ENCODE measurements at regions not wholly inside any gene's neighbourhood (a gene's known extent, or its start where the extent isn't known, plus 50 kb on each side); places are given as distances from the start of the nearest gene placed in this dataset.

GRCh38 chr11:39712581-39712980 is 1746.9 kb downstream of the LRRC4C start:
- Histone ChIP-seq H3K4me2 (ENCODE audit: low read length) (no peak overlapping the region), H3K23ac (ENCODE audit: low read length) (no peak overlapping the region), H3K4ac (ENCODE audit: low read depth, low read length) (no peak overlapping the region), H3K18ac (ENCODE audit: low read length) (no peak overlapping the region), H3K56ac (ENCODE audit: low read length) (no peak overlapping the region), H3K9ac (ENCODE audit: low read length) (no peak overlapping the region), H4K8ac (ENCODE audit: low read depth, low read length) (no peak overlapping the region), H4K5ac (ENCODE audit: low read length) (no peak overlapping the region), H2AK5ac (ENCODE audit: low read length) (no peak overlapping the region), H2BK120ac (ENCODE audit: low read depth, low read length) (no peak overlapping the region), H3K4me1 (ENCODE audit: control insufficient read depth, low read depth, low read length) (no peaks in the 10 kb centered on the region), H3K79me1 (ENCODE audit: low read length) (no peaks in the 10 kb centered on the region), H3K4me3 (ENCODE audit: low read length) (no peak overlapping the region), H3K27me3 (ENCODE audit: insufficient read depth, low read length, poor library complexity) (no peaks in the 10 kb centered on the region), H2BK15ac (replicated peaks; ENCODE audit: low read depth) (no peak overlapping the region), H3K36me3 (ENCODE audit: control insufficient read depth, insufficient read depth, low read length) (no peaks in the 10 kb centered on the region), H2BK5ac (ENCODE audit: low read length) (no peak overlapping the region), H3K27ac (ENCODE audit: low read depth, low read length) (no peak overlapping the region), H3K79me2 (ENCODE audit: control insufficient read depth, insufficient read depth, low read length) (no peaks in the 10 kb centered on the region)
- no CpG with 5 or more reads among the region's 2 CpGs for WGBS (ENCODE audit: extremely low coverage, insufficient coverage, low lambda C conversion rate)
- DNase-seq = no peak

GRCh38 chr11:39690856-39691255 is 1768.6 kb downstream of the LRRC4C start:
- no peak overlapping the region for H2BK15ac ChIP-seq (replicated peaks; ENCODE audit: low read depth)
- no CpG with 5 or more reads among the region's 1 CpG for WGBS (ENCODE audit: extremely low coverage, insufficient coverage, low lambda C conversion rate)
- no peak overlapping the region for H3K23ac ChIP-seq (ENCODE audit: low read length)
- H3K4me2 ChIP-seq (ENCODE audit: low read length) = no peak overlapping the region
- H3K56ac ChIP-seq (ENCODE audit: low read length) = no peak overlapping the region
- no peak overlapping the region for H3K27ac ChIP-seq (ENCODE audit: low read depth, low read length)
- H4K8ac ChIP-seq (ENCODE audit: low read depth, low read length) = no peak overlapping the region
- no peak overlapping the region for H2BK120ac ChIP-seq (ENCODE audit: low read depth, low read length)
- DNase-seq = no peak
- H3K79me2 ChIP-seq (ENCODE audit: control insufficient read depth, insufficient read depth, low read length) = no peaks in the 10 kb centered on the region
- H3K18ac ChIP-seq (ENCODE audit: low read length) = no peak overlapping the region
- H2AK5ac ChIP-seq (ENCODE audit: low read length) = no peak overlapping the region
- no peaks in the 10 kb centered on the region for H3K36me3 ChIP-seq (ENCODE audit: control insufficient read depth, insufficient read depth, low read length)
- H3K4me3 ChIP-seq (ENCODE audit: low read length) = no peak overlapping the region
- no peaks in the 10 kb centered on the region for H3K4me1 ChIP-seq (ENCODE audit: control insufficient read depth, low read depth, low read length)
- no peak overlapping the region for H2BK5ac ChIP-seq (ENCODE audit: low read length)
- no peaks in the 10 kb centered on the region for H3K79me1 ChIP-seq (ENCODE audit: low read length)
- no peak overlapping the region for H3K9ac ChIP-seq (ENCODE audit: low read length)
- no peak overlapping the region for H3K4ac ChIP-seq (ENCODE audit: low read depth, low read length)
- H4K5ac ChIP-seq (ENCODE audit: low read length) = no peak overlapping the region
- H3K27me3 ChIP-seq (ENCODE audit: insufficient read depth, low read length, poor library complexity) = no peaks in the 10 kb centered on the region

DNA sequence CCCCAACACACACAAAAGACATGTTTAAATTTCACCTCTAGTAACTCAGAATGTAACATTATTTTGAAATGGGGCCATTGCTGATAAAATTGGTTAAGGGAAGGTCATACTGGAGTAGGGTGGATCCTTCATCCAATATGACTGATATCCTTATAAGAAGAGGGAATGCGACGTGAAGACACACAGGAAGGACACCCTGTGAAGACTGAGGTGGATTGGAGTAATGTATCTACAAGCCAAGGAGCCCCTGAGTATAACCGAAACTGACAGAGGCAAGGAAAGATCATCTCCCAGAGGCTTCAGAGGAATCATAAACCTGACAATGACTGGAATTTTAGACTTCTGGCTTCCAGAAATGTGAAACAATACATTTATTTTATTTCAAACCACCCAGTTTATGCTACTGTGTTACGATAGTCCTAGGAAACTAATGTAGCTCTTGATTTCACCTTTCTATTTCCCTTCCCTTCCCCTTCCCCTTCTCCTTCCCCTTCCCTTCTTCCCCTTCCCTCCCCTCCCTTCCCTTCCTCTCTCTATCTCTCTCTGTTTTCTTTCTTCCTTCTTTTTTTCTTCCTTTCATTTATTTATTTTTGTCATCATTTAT is 1775.4 kb downstream of the LRRC4C start:
- no peak overlapping the region for H3K4me2 ChIP-seq (ENCODE audit: low read length)
- H2BK15ac ChIP-seq (replicated peaks; ENCODE audit: low read depth) = no peak overlapping the region
- H4K5ac ChIP-seq (ENCODE audit: low read length) = no peak overlapping the region
- H3K79me1 ChIP-seq (ENCODE audit: low read length) = no peaks in the 10 kb centered on the region
- H3K56ac ChIP-seq (ENCODE audit: low read length) = no peak overlapping the region
- H3K23ac ChIP-seq (ENCODE audit: low read length) = no peak overlapping the region
- no peaks in the 10 kb centered on the region for H3K4me1 ChIP-seq (ENCODE audit: control insufficient read depth, low read depth, low read length)
- no peak overlapping the region for H2BK5ac ChIP-seq (ENCODE audit: low read length)
- no peak overlapping the region for H2BK120ac ChIP-seq (ENCODE audit: low read depth, low read length)
- no peak overlapping the region for H3K4ac ChIP-seq (ENCODE audit: low read depth, low read length)
- no peak overlapping the region for H3K27ac ChIP-seq (ENCODE audit: low read depth, low read length)
- no peak overlapping the region for H3K18ac ChIP-seq (ENCODE audit: low read length)
- no peaks in the 10 kb centered on the region for H3K79me2 ChIP-seq (ENCODE audit: control insufficient read depth, insufficient read depth, low read length)
- no peak for DNase-seq
- no peak overlapping the region for H2AK5ac ChIP-seq (ENCODE audit: low read length)
- no peaks in the 10 kb centered on the region for H3K36me3 ChIP-seq (ENCODE audit: control insufficient read depth, insufficient read depth, low read length)
- no peak overlapping the region for H3K9ac ChIP-seq (ENCODE audit: low read length)
- no CpG with 5 or more reads among the region's 4 CpGs for WGBS (ENCODE audit: extremely low coverage, insufficient coverage, low lambda C conversion rate)
- H3K27me3 ChIP-seq (ENCODE audit: insufficient read depth, low read length, poor library complexity) = no peaks in the 10 kb centered on the region
- no peak overlapping the region for H3K4me3 ChIP-seq (ENCODE audit: low read length)
- H4K8ac ChIP-seq (ENCODE audit: low read depth, low read length) = no peak overlapping the region

GRCh38 chr11:39683288-39683950 is 1776.0 kb downstream of the LRRC4C start:
- H4K5ac ChIP-seq (ENCODE audit: low read length) = no peak overlapping the region
- no peaks in the 10 kb centered on the region for H3K4me1 ChIP-seq (ENCODE audit: control insufficient read depth, low read depth, low read length)
- no peak overlapping the region for H3K4me2 ChIP-seq (ENCODE audit: low read length)
- no peak overlapping the region for H2BK120ac ChIP-seq (ENCODE audit: low read depth, low read length)
- peak; percentile 10 for DNase-seq
- no peaks in the 10 kb centered on the region for H3K79me2 ChIP-seq (ENCODE audit: control insufficient read depth, insufficient read depth, low read length)
- H2BK15ac ChIP-seq (replicated peaks; ENCODE audit: low read depth) = no peak overlapping the region
- no peak overlapping the region for H2AK5ac ChIP-seq (ENCODE audit: low read length)
- H3K4me3 ChIP-seq (ENCODE audit: low read length) = no peak overlapping the region
- no peak overlapping the region for H3K18ac ChIP-seq (ENCODE audit: low read length)
- no CpG with 5 or more reads among the region's 1 CpG for WGBS (ENCODE audit: extremely low coverage, insufficient coverage, low lambda C conversion rate)
- no peak overlapping the region for H3K56ac ChIP-seq (ENCODE audit: low read length)
- no peaks in the 10 kb centered on the region for H3K27me3 ChIP-seq (ENCODE audit: insufficient read depth, low read length, poor library complexity)
- H4K8ac ChIP-seq (ENCODE audit: low read depth, low read length) = no peak overlapping the region
- no peak overlapping the region for H3K27ac ChIP-seq (ENCODE audit: low read depth, low read length)
- H2BK5ac ChIP-seq (ENCODE audit: low read length) = no peak overlapping the region
- H3K9ac ChIP-seq (ENCODE audit: low read length) = no peak overlapping the region
- H3K4ac ChIP-seq (ENCODE audit: low read depth, low read length) = no peak overlapping the region
- no peaks in the 10 kb centered on the region for H3K36me3 ChIP-seq (ENCODE audit: control insufficient read depth, insufficient read depth, low read length)
- H3K79me1 ChIP-seq (ENCODE audit: low read length) = no peaks in the 10 kb centered on the region
- H3K23ac ChIP-seq (ENCODE audit: low read length) = no peak overlapping the region

DNA sequence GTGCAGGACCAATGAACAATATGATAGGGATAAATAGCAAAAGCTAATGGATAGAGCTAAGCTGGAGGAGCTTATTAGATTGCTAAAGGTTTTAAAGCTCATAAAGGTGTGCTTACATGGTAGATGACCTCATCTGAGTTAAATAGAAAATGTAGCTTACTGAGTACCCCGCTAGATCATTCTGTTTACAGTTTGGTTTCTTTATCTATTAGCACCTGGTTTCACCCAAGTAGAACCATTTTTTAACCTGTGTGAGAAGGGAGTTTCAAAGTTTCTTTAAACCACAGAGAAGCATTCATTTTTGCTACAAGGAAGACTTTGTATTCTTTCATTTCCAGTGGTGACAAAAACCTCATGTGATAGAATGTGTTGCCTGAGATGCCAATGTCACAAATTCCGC is 1778.0 kb downstream of the LRRC4C start:
- Histone ChIP-seq H3K18ac (ENCODE audit: low read length) (no peak overlapping the region), H2BK15ac (replicated peaks; ENCODE audit: low read depth) (no peak overlapping the region), H2BK120ac (ENCODE audit: low read depth, low read length) (no peak overlapping the region), H3K27me3 (ENCODE audit: insufficient read depth, low read length, poor library complexity) (no peaks in the 10 kb centered on the region), H3K4me3 (ENCODE audit: low read length) (no peak overlapping the region), H4K5ac (ENCODE audit: low read length) (no peak overlapping the region), H2AK5ac (ENCODE audit: low read length) (no peak overlapping the region), H3K36me3 (ENCODE audit: control insufficient read depth, insufficient read depth, low read length) (no peaks in the 10 kb centered on the region), H3K4me2 (ENCODE audit: low read length) (no peak overlapping the region), H3K4me1 (ENCODE audit: control insufficient read depth, low read depth, low read length) (no peaks in the 10 kb centered on the region), H3K79me1 (ENCODE audit: low read length) (no peaks in the 10 kb centered on the region), H4K8ac (ENCODE audit: low read depth, low read length) (no peak overlapping the region), H3K4ac (ENCODE audit: low read depth, low read length) (no peak overlapping the region), H3K79me2 (ENCODE audit: control insufficient read depth, insufficient read depth, low read length) (no peaks in the 10 kb centered on the region), H3K23ac (ENCODE audit: low read length) (no peak overlapping the region), H2BK5ac (ENCODE audit: low read length) (no peak overlapping the region), H3K9ac (ENCODE audit: low read length) (no peak overlapping the region), H3K27ac (ENCODE audit: low read depth, low read length) (no peak overlapping the region), H3K56ac (ENCODE audit: low read length) (no peak overlapping the region)
- DNase-seq = no peak
- WGBS (ENCODE audit: extremely low coverage, insufficient coverage, low lambda C conversion rate) = no CpG with 5 or more reads among the region's 2 CpGs

DNA sequence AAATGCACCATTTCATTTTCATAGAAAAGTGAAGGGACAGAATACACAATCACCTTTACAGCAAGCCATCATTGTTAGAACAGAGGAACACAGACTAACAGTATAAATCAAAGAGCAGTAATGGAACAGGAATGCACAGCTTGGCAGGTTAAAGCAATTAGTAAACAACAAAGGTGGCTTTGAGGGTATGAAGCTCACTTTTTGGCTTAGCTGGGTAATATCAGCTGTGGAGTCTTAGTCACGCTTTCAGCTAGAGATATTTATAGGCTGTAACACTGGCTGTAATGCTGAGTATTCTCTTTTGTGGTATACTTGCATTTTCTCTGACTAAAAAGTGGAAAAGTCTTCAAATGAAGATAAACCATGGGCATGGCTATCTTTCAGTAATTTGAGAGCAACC is 1780.5 kb downstream of the LRRC4C start:
- Histone ChIP-seq H3K79me2 (ENCODE audit: control insufficient read depth, insufficient read depth, low read length) (no peaks in the 10 kb centered on the region), H3K27me3 (ENCODE audit: insufficient read depth, low read length, poor library complexity) (no peaks in the 10 kb centered on the region), H4K5ac (ENCODE audit: low read length) (no peak overlapping the region), H3K27ac (ENCODE audit: low read depth, low read length) (no peak overlapping the region), H3K4me1 (ENCODE audit: control insufficient read depth, low read depth, low read length) (no peaks in the 10 kb centered on the region), H3K4ac (ENCODE audit: low read depth, low read length) (no peak overlapping the region), H3K56ac (ENCODE audit: low read length) (no peak overlapping the region), H2BK15ac (replicated peaks; ENCODE audit: low read depth) (no peak overlapping the region), H3K79me1 (ENCODE audit: low read length) (no peaks in the 10 kb centered on the region), H2BK120ac (ENCODE audit: low read depth, low read length) (no peak overlapping the region), H4K8ac (ENCODE audit: low read depth, low read length) (no peak overlapping the region), H2BK5ac (ENCODE audit: low read length) (no peak overlapping the region), H2AK5ac (ENCODE audit: low read length) (no peak overlapping the region), H3K23ac (ENCODE audit: low read length) (no peak overlapping the region), H3K4me3 (ENCODE audit: low read length) (no peak overlapping the region), H3K4me2 (ENCODE audit: low read length) (no peak overlapping the region), H3K18ac (ENCODE audit: low read length) (no peak overlapping the region), H3K36me3 (ENCODE audit: control insufficient read depth, insufficient read depth, low read length) (no peaks in the 10 kb centered on the region), H3K9ac (ENCODE audit: low read length) (no peak overlapping the region)
- DNase-seq = no peak
- WGBS (ENCODE audit: extremely low coverage, insufficient coverage, low lambda C conversion rate) = no CpG with 5 or more reads among the region's 1 CpG

All from mesendoderm (in vitro differentiated cells).